K562 (cell line): ENCODE measurements at regions not wholly inside any gene's neighbourhood (a gene's known extent, or its start where the extent isn't known, plus 50 kb on each side); places are given as distances from the start of the nearest gene placed in this dataset.
"Not testable (repeated sequence)": the region's sequence is repeated elsewhere in the genome, so short reads cannot be mapped to it uniquely, and the experiment has no call there.

Source experiments
- ATAC-seq: fragments of 200-7000 bp; cut with Tn5 transposase; 3 replicates; pipeline ENCODE4 v1.9.1; 2020; ENCODE audit warnings: moderate library complexity
- BruUV-seq: library from RNA; stranded (reverse); fragments of 400-500 nt; replicated peaks from 2 replicates; lab custom pipeline; 2021; lab: Mats Ljungman, UMichigan
- CTCF ChIA-PET: fragments of 300-600 bp; formaldehyde crosslinking; extraction: SDS; loops from one replicate; lab custom pipeline; 2021; ENCODE audit warnings: low intra/inter-chr PET ratio; lab: Yijun Ruan, JAX
- POLR2A ChIA-PET: fragments of 300-600, 350-650 bp; sonication (Branson Sonifier 250); formaldehyde crosslinking; extraction: SDS; loops from one replicate; lab custom pipeline; 2021; ENCODE audit warnings: antibody characterized with exemption, inconsistent platforms; lab: Yijun Ruan, JAX
- DNase-seq, 4 experiments: peaks; one replicate each; pipeline versions ENCODE4 v3.0.0 to v3.0.0-alpha.2; 2011 to 2018; ENCODE audit warnings: low spot score in 3 of 4, mixed read lengths in 3 of 4; ENCODE audit errors: extremely low read depth in 1 of 4
- FAIRE-seq: peaks from 2 replicates; lab custom pipeline; 2011; peaks lifted over from hg19 to GRCh38; lab: Jason Lieb, UNC
- H2AFZ ChIP-seq: 2 replicates; pipeline ENCODE4 v1.6.0; 2011; ENCODE audit warnings: low read depth, low read length, control low read depth, inconsistent platforms
- H3K27ac ChIP-seq: fragments of 200-600 bp; 3 replicates; pipeline ENCODE4 v1.8.0; 2011; ENCODE audit warnings: low read depth, mild to moderate bottlenecking, control low read depth, inconsistent platforms, low read length, moderate library complexity, mixed read lengths; ENCODE audit errors: extremely low read depth
- H3K27me3 ChIP-seq, 2 experiments: fragments of 300-600 bp in 1 of 2; 2 replicates in 1 of 2; 3 replicates in 1 of 2; pipeline versions ENCODE4 v1.6.0 to v1.8.0; 2011; ENCODE audit warnings: inconsistent platforms in 2 of 2, low read length in 2 of 2, mild to moderate bottlenecking in 1 of 2, mixed read lengths in 1 of 2, moderate library complexity in 1 of 2; ENCODE audit not compliant: control insufficient read depth in 2 of 2, insufficient read depth in 2 of 2
- H3K36me3 ChIP-seq: fragments of 300-600 bp; 3 replicates; pipeline ENCODE4 v1.8.0; 2011; ENCODE audit warnings: mild to moderate bottlenecking, low read length, inconsistent platforms; ENCODE audit not compliant: control insufficient read depth, insufficient read depth
- H3K4me1 ChIP-seq, 2 experiments: fragments of 200-600 bp in 1 of 2; replicated peaks in 1 of 2; 2 replicates in 1 of 2; 3 replicates in 1 of 2; pipeline versions ENCODE4 v1.5.1 to v1.8.0; 2011; ENCODE audit warnings: inconsistent platforms in 2 of 2, low read length in 2 of 2, mild to moderate bottlenecking in 1 of 2, mixed read lengths in 1 of 2, moderate library complexity in 1 of 2; ENCODE audit not compliant: control insufficient read depth in 2 of 2, insufficient read depth in 2 of 2
- H3K4me2 ChIP-seq: 2 replicates; pipeline ENCODE4 v1.6.1; 2011; ENCODE audit warnings: low read length, control low read depth, inconsistent platforms, mixed read lengths; ENCODE audit not compliant: insufficient read depth
- H3K4me3 ChIP-seq: fragments of 200-600 bp; sonication (generic), shearing (Covaris generic); 2 replicates; pipeline ENCODE4 v1.5.1; 2016; ENCODE audit warnings: control low read depth, inconsistent platforms
- H3K79me2 ChIP-seq: fragments of 200-600 bp; 3 replicates; pipeline ENCODE4 v1.8.0; 2011; ENCODE audit warnings: low read length, inconsistent platforms; ENCODE audit not compliant: control insufficient read depth, insufficient read depth
- H3K9ac ChIP-seq, 2 experiments: 2 replicates each; pipeline versions ENCODE4 v1.6.0 to v1.6.1; 2011; ENCODE audit warnings: low read depth in 2 of 2, low read length in 2 of 2, control low read depth in 1 of 2, inconsistent platforms in 1 of 2, mild to moderate bottlenecking in 1 of 2, mixed read lengths in 1 of 2; ENCODE audit not compliant: insufficient read depth in 1 of 2
- H3K9me1 ChIP-seq: one replicate; pipeline ENCODE4 v1.6.0; 2011; ENCODE audit warnings: inconsistent platforms, mild to moderate bottlenecking, low read length, moderate library complexity; ENCODE audit not compliant: control insufficient read depth, insufficient read depth
- H3K9me3 ChIP-seq: replicated peaks from 2 replicates; pipeline ENCODE4 v1.5.1; 2011; ENCODE audit warnings: low read depth, low read length, inconsistent platforms; ENCODE audit not compliant: control insufficient read depth, insufficient read depth
- H4K20me1 ChIP-seq: replicated peaks from 2 replicates; pipeline ENCODE4 v1.6.1; 2011; ENCODE audit warnings: low read length, inconsistent platforms, mixed read lengths; ENCODE audit not compliant: control insufficient read depth, insufficient read depth
- WGBS: fragments of 100-300 bp; shearing (Covaris generic); methylation state at CpG from one replicate; pipeline ENCODE4 v1.1.6; 2016; ENCODE audit warnings: low coverage, mixed read lengths; ENCODE audit not compliant: insufficient coverage; ENCODE audit errors: missing lambda C conversion rate; 5-methylcytosine and 5-hydroxymethylcytosine counted together
- in situ Hi-C: fragments of 300-500 bp; cut with MboI; formaldehyde crosslinking; loops from 4 replicates; pipeline ENCODE4 v1.15.0; 2018; ENCODE audit warnings: inconsistent platforms, mixed read lengths
- intact Hi-C: fragments of 100-400 bp; cut with micrococcal nuclease; formaldehyde crosslinking; loops from 2 replicates; pipeline ENCODE4 v1.14.2; 2022

GRCh38 chr2:111422562-111422961, 301.8 kb downstream of the BCL2L11 start:
- H3K9me3 ChIP-seq, H4K20me1 ChIP-seq, H3K27ac ChIP-seq, FAIRE-seq, H3K9me1 ChIP-seq, H3K4me2 ChIP-seq, H3K9ac ChIP-seq, CTCF ChIA-PET, BruUV-seq, POLR2A ChIA-PET, H3K36me3 ChIP-seq, ATAC-seq, intact Hi-C loops, H3K27me3 ChIP-seq, H3K4me3 ChIP-seq, H2AFZ ChIP-seq, in situ Hi-C loops: not testable (repeated sequence)
- 91% methylated on average over 7 of the region's 7 CpGs for WGBS
- Histone ChIP-seq H3K4me1 (peaks cover 3 to 10% of the 10 kb centered on the region in 2 experiments; a peak in 4 of 5 replicates), H3K79me2 (peaks cover 49% of the 10 kb centered on the region)
- DNase-seq = peak in 2 of 4 experiments; percentile 4 to 5

- H2AFZ ChIP-seq, DNase-seq, in situ Hi-C loops, H3K4me1 ChIP-seq, intact Hi-C loops, H3K36me3 ChIP-seq, H3K9me3 ChIP-seq, H3K27me3 ChIP-seq, BruUV-seq, H3K4me3 ChIP-seq, FAIRE-seq, H3K9ac ChIP-seq, H3K4me2 ChIP-seq, H4K20me1 ChIP-seq, CTCF ChIA-PET, H3K9me1 ChIP-seq, ATAC-seq, H3K27ac ChIP-seq, POLR2A ChIA-PET: not testable (repeated sequence)
- 95% methylated on average over 4 of the region's 7 CpGs for WGBS
- peaks cover 47% of the 10 kb centered on the region for H3K79me2 ChIP-seq
These were observed 302.5 kb downstream of the BCL2L11 start for GRCh38 chr2:111423184-111423583.

- H3K9me3 ChIP-seq, H3K36me3 ChIP-seq, H3K27ac ChIP-seq, intact Hi-C loops, H3K4me2 ChIP-seq, CTCF ChIA-PET, H2AFZ ChIP-seq, in situ Hi-C loops, POLR2A ChIA-PET, H3K9ac ChIP-seq, H3K4me1 ChIP-seq, H3K9me1 ChIP-seq, FAIRE-seq, DNase-seq, H3K27me3 ChIP-seq, H4K20me1 ChIP-seq, H3K4me3 ChIP-seq, BruUV-seq: not testable (repeated sequence)
- H3K79me2 ChIP-seq = peaks cover 47% of the 10 kb centered on the region
- WGBS = 23% methylated on average over 4 of the region's 6 CpGs
- peak; percentile 54 for ATAC-seq
These were observed 303.5 kb downstream of the BCL2L11 start for GRCh38 chr2:111424176-111424575.

GRCh38 chr2:111424851-111425309, 304.2 kb downstream of the BCL2L11 start:
- POLR2A ChIA-PET, H3K27ac ChIP-seq, H3K27me3 ChIP-seq, DNase-seq, in situ Hi-C loops, H3K36me3 ChIP-seq, intact Hi-C loops, H3K9ac ChIP-seq, H3K9me1 ChIP-seq, H2AFZ ChIP-seq, H3K4me2 ChIP-seq, H3K4me3 ChIP-seq, CTCF ChIA-PET, H4K20me1 ChIP-seq, H3K9me3 ChIP-seq, H3K4me1 ChIP-seq: not testable (repeated sequence)
- 66% methylated on average over 3 of the region's 5 CpGs for WGBS
- H3K79me2 ChIP-seq = peaks cover 48% of the 10 kb centered on the region
- ATAC-seq = peak; percentile 19; the same call in 2 of the 3 replicates
- BruUV-seq = TSS peak; percentile 36
- peak; percentile 68 for FAIRE-seq
